Gastroesophageal sphincter (tissue), 4 donors: ENCODE measurements at regions not wholly inside any gene's neighbourhood (a gene's known extent, or its start where the extent isn't known, plus 50 kb on each side); places are given as distances from the start of the nearest gene placed in this dataset.

Experiments
- ATAC-seq: fragments of 150-250 bp; one replicate; pipeline ENCODE4 v1.9.1; 2016; ENCODE audit warnings: mild to moderate bottlenecking, moderate library complexity
- H3K27ac ChIP-seq, 4 donors: fragments of 200-600 bp; sonication (generic) in 3 of 4; 1 replicate in 3 of 4; 2 replicates in 1 of 4; pipeline ENCODE4 v1.5.1; 2016 to 2019
- H3K27me3 ChIP-seq: fragments of 200-600 bp; sonication (generic); one replicate; pipeline ENCODE4 v1.5.1; 2019
- H3K36me3 ChIP-seq, 2 donors: fragments of 200-600 bp; sonication (generic); one replicate each; pipeline ENCODE4 v1.5.1; 2019; ENCODE audit warnings: control low read depth in 1 of 2
- H3K4me1 ChIP-seq, 3 donors: fragments of 200-600 bp; sonication (generic); 1 replicate in 2 of 3; 2 replicates in 1 of 3; pipeline ENCODE4 v1.5.1; 2016 to 2019; ENCODE audit warnings: control low read depth in 2 of 3
- H3K4me3 ChIP-seq, 2 donors: fragments of 200-600 bp; sonication (generic); one replicate each; pipeline ENCODE4 v1.5.1; 2019; ENCODE audit warnings: mild to moderate bottlenecking in 1 of 2, moderate library complexity in 1 of 2
- H3K9me3 ChIP-seq, 3 donors: fragments of 200-600 bp; sonication (generic); one replicate each; pipeline ENCODE4 v1.5.1; 2017 to 2019; ENCODE audit warnings: control low read depth in 2 of 3
- EP300 ChIP-seq: sonication (generic); formaldehyde crosslinking; IDR thresholded peaks from one replicate; pipeline ENCODE4 v1.6.1; 2017; ENCODE audit warnings: antibody characterized with exemption, mild to moderate bottlenecking
- POLR2A ChIP-seq, 2 donors: fragments of 450-650 bp; IDR thresholded peaks; one replicate each; pipeline ENCODE4 v1.6.1; 2017; ENCODE audit warnings: antibody characterized with exemption in 2 of 2, mild to moderate bottlenecking in 2 of 2, moderate library complexity in 1 of 2
- POLR2AphosphoS5 ChIP-seq: sonication (generic); formaldehyde crosslinking; IDR thresholded peaks from one replicate; pipeline ENCODE4 v1.6.1; 2017; ENCODE audit warnings: antibody characterized with exemption
- WGBS, 2 donors: methylation state at CpG; one replicate each; pipeline ENCODE4 v1.1.5; 2018; ENCODE audit warnings: low coverage in 1 of 2; 5-methylcytosine and 5-hydroxymethylcytosine counted together
- TF ChIP-seq, protein P1 (sequence below), 4 experiments: fragments of 200-600 bp in 2 of 4; fragments of 450-650 bp in 2 of 4; sonication (generic) in 1 of 4; IDR thresholded peaks; one replicate each; pipeline ENCODE4 v1.5.1; 2017 to 2019; ENCODE audit warnings: antibody characterized with exemption in 4 of 4, mild to moderate bottlenecking in 2 of 4, moderate library complexity in 2 of 4

DNA sequence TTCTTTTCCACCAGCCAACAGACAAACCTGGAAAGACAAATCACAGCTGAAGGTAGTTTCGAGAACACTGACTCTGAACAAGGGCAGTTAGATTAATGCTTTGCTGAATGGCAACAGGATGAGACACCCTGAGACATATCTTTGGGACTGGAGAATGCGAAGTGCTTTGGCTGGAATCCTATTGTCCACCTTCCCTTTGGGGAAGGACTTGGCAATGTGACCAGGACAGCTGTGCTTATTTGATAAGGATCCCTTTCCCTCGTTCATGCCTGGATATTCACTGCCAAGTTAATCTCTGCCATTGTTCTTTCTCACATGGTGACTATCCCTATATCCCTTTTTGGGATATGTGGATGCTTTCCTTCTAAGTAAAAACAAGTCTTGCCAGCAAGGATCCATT lies 537.1 kb upstream of the SEL1L start:
- Histone ChIP-seq H3K4me1 (no peaks in the 10 kb centered on the region), H3K27me3 (no peaks in the 10 kb centered on the region), H3K36me3 (no peaks in the 10 kb centered on the region), H3K4me3 (no peak overlapping the region), H3K27ac (no peak overlapping the region), H3K9me3 (no peaks in the 10 kb centered on the region)
- ATAC-seq: no peak
- 41 to 44% methylated on average over 3 of the region's 3 CpGs for WGBS, 2 donors
- TF ChIP-seq, protein P1, sequence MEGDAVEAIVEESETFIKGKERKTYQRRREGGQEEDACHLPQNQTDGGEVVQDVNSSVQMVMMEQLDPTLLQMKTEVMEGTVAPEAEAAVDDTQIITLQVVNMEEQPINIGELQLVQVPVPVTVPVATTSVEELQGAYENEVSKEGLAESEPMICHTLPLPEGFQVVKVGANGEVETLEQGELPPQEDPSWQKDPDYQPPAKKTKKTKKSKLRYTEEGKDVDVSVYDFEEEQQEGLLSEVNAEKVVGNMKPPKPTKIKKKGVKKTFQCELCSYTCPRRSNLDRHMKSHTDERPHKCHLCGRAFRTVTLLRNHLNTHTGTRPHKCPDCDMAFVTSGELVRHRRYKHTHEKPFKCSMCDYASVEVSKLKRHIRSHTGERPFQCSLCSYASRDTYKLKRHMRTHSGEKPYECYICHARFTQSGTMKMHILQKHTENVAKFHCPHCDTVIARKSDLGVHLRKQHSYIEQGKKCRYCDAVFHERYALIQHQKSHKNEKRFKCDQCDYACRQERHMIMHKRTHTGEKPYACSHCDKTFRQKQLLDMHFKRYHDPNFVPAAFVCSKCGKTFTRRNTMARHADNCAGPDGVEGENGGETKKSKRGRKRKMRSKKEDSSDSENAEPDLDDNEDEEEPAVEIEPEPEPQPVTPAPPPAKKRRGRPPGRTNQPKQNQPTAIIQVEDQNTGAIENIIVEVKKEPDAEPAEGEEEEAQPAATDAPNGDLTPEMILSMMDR (IDR thresholded peaks at IDR 0.05): no peak
- no peak for TF ChIP-seq POLR2A (IDR thresholded peaks at IDR 0.05)

DNA sequence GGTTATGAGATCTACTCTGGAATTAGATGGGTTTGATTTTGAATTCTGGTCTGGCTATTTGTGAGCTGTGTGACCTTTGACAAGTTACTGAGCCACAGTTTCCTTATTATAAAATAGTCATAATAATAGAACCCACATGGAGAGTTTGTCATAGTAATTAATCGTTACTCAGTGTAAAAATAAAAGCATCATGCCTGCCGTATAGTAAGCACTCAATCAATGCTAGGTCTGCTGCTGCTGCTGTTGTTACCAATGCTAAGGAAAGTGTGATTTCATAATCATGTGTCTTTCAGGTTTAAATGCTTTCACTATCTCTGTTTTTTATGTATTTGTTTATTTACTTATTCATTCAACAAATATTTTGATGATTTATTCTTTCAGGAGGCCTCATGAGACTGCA lies 539.9 kb upstream of the SEL1L start:
- Histone ChIP-seq H3K27ac (no peak overlapping the region), H3K36me3 (no peaks in the 10 kb centered on the region), H3K4me1 (no peaks in the 10 kb centered on the region), H3K4me3 (no peak overlapping the region), H3K27me3 (no peaks in the 10 kb centered on the region), H3K9me3 (no peaks in the 10 kb centered on the region)
- no peak for ATAC-seq
- 44 to 69% methylated on average over 2 of the region's 2 CpGs for WGBS, 2 donors
- TF ChIP-seq, protein P1 (IDR thresholded peaks at IDR 0.05): no peak
- TF ChIP-seq POLR2A (IDR thresholded peaks at IDR 0.05) (no peak), POLR2AphosphoS5 (no peak)

DNA sequence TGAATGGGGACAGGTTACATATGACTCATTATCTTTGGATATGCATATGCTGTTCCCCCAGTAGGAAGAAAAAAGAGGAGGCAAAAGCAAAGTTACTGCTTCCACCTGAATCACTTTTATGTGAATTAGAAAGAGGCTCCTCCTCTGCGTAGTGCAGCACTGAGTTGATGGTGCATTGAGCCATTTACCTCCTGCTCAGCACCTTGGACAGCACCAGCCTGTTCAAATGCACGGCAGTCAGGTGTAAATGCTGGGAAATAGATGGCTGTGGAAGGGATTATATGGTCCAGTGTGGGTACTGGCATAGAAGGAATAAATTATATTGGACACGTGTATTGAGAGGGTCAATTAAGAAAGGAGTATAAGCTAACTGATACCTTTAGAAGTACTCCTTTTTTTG lies 541.9 kb upstream of the SEL1L start:
- no peaks in the 10 kb centered on the region for H3K27me3 ChIP-seq
- no peak overlapping the region for H3K4me3 ChIP-seq
- no peak for ATAC-seq
- TF ChIP-seq EP300 (no peak), POLR2AphosphoS5 (no peak), POLR2A (IDR thresholded peaks at IDR 0.05) (no peak)
- TF ChIP-seq, protein P1 (IDR thresholded peaks at IDR 0.05): no peak
- no peaks in the 10 kb centered on the region for H3K36me3 ChIP-seq
- H3K27ac ChIP-seq: no peak overlapping the region
- H3K4me1 ChIP-seq: no peaks in the 10 kb centered on the region
- 0 to 6% methylated on average over 2 to 3 of the region's 3 CpGs for WGBS, 2 donors
- no peaks in the 10 kb centered on the region for H3K9me3 ChIP-seq

DNA sequence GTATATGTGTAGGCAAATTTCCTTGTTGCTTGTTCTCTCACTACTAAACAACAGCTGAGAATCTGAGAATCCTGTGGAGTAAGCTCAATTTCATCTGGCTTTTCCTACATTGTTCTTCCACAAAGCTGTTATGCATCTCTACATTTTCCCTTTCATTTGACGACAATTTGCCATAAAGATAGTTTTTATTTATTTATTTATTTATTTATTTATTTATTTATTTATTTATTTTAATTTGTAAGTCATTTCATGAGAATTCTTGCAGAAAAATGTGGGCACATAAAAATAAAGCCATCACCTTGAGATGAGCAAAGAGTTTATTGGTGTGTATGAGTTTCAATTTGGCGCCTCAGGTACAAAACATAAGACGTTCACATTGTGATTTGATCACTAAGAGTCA lies 545.9 kb upstream of the SEL1L start:
- no peak for ATAC-seq
- no peak for TF ChIP-seq POLR2A (IDR thresholded peaks at IDR 0.05)
- TF ChIP-seq EP300: no peak
- no peak for TF ChIP-seq POLR2AphosphoS5
- TF ChIP-seq, protein P1 (IDR thresholded peaks at IDR 0.05): no peak

DNA sequence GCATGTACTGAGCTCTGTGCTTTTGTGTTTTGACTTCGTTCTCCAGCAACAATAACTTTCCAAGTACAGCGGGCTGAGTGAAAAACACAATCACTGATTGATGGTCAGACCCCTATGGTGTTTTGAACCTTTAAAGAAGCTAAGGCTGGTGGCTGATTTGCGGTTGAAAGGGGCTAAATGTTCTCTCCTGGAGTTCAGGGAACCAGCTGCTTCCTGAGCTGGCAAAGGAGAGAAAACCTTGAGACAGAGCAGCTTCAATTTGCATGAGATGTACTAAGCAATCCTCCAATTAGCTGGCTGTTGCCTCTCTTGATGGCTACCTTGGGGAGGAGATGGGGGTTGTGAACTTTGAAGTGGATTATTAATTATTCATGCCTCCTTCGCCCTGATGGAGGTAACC lies 546.7 kb upstream of the SEL1L start:
- TF ChIP-seq EP300: no peak
- no peak for TF ChIP-seq POLR2A (IDR thresholded peaks at IDR 0.05)
- TF ChIP-seq POLR2AphosphoS5: no peak
- TF ChIP-seq, protein P1 (IDR thresholded peaks at IDR 0.05): no peak
- no peaks in the 10 kb centered on the region for H3K9me3 ChIP-seq
- 0 to 6% methylated on average over 2 to 3 of the region's 4 CpGs for WGBS, 2 donors
- H3K36me3 ChIP-seq: no peaks in the 10 kb centered on the region
- no peak for ATAC-seq
- H3K27me3 ChIP-seq: no peaks in the 10 kb centered on the region
- no peaks in the 10 kb centered on the region for H3K4me1 ChIP-seq
- no peak overlapping the region for H3K27ac ChIP-seq
- H3K4me3 ChIP-seq: no peak overlapping the region

More for the DNA sequence above, 545.9 kb upstream of the SEL1L start:
- no peaks in the 10 kb centered on the region for H3K9me3 ChIP-seq
- H3K4me3 ChIP-seq: no peak overlapping the region
- 85 to 88% methylated on average over 3 of the region's 3 CpGs for WGBS, 2 donors
- H3K4me1 ChIP-seq: no peaks in the 10 kb centered on the region
- no peaks in the 10 kb centered on the region for H3K36me3 ChIP-seq
- H3K27ac ChIP-seq: no peak overlapping the region
- no peaks in the 10 kb centered on the region for H3K27me3 ChIP-seq
